HG03095 (cell line): ENCODE measurements at regions not wholly inside any gene's neighbourhood (a gene's known extent, or its start where the extent isn't known, plus 50 kb on each side); places are given as distances from the start of the nearest gene placed in this dataset.
"Not testable (repeated sequence)": the region's sequence is repeated elsewhere in the genome, so short reads cannot be mapped to it uniquely, and the experiment has no call there.

ENCODE experiments used
- ATAC-seq: cut with Tn5 transposase; IDR thresholded peaks from one replicate; pipeline ENCODE4 v1.9.1; 2021; ENCODE audit warnings: moderate library complexity; ENCODE audit not compliant: unreplicated experiment

DNA sequence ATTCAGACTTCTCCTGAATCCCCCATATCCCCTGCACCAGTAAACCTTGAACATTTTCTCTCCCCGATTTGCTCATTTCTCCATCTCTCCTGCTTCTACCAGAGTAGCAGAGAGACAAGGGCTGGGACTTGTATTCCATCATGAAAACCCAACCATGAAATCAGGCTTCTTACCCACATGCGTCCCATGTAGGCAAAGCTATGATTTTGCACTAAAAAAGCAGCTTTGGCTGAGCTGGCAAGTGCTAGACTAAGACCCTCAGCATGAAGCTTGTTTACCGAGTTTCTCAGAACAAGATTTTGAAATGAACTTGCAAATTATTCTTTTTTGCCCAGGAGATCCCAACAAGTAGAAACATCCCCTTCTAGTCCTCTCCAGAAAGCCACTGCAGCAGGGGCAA lies 80.3 kb upstream of the RFLNA start:
- no peak for ATAC-seq

DNA sequence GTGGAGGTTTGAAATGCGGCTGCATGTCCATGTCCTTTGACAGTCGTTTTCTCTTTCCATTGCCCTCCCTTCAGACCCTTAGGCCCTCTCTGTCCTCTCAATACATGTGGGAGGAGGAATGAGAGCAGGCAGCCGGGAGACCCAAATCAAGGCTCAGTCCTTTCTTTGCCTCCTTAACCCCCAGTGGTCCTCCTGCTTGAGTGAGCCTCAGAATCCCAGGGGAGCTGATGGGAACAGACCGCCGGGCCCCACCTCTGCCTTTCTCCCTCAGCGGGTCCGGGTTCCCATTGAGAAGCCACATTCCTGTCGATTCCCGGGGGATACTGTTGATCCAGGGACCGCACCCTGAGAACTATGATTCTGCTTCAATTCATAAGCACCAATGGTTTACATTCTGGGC lies 77.9 kb upstream of the RFLNA start:
- ATAC-seq = no peak

DNA sequence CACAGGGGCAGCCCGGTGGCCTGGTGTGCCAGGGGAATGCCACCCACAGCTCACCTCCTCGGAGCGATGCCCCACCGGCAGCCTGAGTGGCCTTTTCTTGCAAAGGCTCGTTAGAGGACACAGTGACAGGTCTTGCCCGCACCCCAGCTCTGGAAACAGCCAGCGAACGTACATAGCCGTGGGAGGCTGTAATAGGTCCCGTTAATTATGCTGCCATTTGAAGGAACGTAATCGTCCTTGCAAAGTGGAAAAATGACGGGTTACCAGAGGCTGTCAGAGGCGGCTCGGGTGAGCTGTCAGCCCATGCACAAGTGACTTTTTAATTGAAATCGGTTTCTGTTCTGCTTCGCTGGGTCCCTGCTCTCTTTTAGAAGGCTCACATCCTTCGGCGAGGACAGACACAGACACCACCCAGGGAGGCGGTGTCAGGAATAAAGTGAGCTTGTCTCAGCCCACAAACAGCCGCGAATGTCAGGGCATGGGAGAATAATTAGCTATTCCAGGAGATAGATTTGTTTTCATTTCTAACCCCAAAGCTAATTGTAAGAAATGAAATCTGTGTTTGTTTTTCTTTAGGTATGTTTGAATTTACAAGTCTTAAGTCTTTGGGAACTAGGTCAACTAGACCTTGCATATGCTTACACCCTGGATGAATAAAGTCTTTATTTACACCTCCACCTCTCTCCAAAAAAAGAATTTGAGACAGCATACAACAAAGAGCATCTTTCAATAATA lies 77.2 kb upstream of the RFLNA start:
- no peak for ATAC-seq

GRCh38 chr12:124218243-124218560 lies 76.7 kb upstream of the RFLNA start:
- ATAC-seq = no peak

DNA sequence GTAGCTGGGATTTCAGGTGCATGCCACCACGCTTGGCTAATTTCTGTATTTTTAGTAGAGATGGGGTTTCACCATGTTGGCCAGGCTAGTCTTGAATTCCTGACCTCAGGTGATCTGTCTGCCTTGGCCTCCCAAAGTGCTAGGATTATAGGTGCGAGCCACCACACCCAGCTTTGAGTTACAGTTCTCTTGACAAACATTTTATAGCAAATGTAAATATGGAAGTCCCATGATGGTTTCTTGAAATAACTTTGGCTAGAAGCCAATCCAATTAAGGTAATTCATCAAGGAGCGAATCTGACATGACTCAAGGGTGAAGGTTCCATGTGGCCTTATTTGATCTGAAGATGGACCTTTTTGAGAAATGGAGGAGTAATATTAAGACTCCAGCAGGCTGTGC lies 76.2 kb upstream of the RFLNA start:
- ATAC-seq = not testable (repeated sequence)

GRCh38 chr12:124222368-124223245 lies 72.3 kb upstream of the RFLNA start:
- no peak for ATAC-seq

DNA sequence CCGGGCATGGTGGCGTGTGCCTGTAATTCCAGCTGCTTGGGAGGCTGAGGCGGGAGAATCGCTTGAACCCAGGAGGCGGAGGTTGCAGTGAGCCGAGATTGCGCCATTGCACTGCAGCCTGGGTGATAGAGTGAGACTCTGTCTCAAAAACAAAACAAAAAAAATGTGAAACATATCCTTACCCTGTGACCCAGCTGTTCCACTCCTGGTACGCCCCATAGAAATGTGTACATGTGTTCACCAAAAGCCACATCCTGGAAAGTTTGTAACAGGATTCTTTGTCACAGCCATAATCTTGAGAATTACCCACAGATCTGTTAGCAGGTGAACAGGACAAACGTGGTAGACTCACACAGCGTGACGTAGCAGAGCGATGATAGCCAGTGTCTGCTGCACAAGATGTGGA lies 71.2 kb upstream of the RFLNA start:
- ATAC-seq = not testable (repeated sequence)

- ATAC-seq = no peak
Observed at GRCh38 chr12:124224535-124225110, 70.3 kb upstream of the RFLNA start.

DNA sequence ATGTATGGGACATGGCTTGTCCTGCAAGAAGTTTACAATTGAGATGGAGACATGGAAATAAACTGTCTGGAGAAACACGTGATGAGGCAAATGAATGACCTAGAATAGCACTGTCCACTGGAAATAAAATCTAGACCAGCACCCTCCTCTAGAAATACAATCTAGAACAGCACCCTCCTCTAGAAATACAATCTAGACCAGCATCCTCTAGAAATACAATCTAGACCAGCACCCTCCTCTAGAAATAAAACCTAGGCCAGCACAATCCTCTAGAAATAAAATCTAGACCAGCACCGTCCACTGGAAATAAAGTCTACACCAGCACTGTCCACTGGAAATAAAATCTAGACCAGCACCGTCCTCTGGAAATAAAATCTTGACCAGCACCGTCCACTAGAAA lies 69.2 kb upstream of the RFLNA start:
- no peak for ATAC-seq

DNA sequence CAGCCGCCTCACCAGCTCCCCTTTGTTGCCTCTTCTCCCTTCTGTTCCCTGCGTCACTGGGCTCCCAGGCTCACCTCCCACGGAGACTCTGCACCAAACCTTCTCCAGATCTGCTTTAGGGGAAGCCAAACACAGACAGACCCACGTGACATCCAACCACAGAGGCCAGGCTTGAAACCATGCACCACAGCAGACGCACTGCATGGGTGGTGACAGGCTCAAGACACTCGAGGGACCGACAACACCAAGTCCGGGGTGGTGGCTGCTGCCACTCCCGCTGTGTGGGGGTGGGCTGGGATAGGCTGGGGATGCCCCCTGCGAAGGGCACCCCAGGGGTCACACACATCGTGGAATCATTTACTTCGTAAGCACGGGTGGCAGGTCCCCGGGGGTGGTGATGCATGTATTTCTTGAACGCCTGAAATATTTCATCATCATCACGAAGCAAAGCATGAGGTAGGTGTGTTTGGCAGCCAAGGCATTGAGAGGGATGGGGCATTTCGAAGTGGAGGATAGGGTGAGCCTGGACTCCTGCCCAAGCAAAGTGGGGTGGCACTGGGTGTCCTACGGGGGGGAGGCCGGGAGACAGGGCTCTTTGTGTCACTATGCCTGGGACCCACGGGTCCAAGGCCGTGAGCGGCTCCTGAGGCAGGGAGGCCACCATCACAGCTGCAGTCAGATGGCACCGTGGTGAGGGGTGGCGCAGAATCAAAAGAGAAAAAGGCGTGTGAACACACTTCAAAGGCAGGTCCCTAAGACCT lies 66.8 kb upstream of the RFLNA start:
- ATAC-seq = no peak

DNA sequence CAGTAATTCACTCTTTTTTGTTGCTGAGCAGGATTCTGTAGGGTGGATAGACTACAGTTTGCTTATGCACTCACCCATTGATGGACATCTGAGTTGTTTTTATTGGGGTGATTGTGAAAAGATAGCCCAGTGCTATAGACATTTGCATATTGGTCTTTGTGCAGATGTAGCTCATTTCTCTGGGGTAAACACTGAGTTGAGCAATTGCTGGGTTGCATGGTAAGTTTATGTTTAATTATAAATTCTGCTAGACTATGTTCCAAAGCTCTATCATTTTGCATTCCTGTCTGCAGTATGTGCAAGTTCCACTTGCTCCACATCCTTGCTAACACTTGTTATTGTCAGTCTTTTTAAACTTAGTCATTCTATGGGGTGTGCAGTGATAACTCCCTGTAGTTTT lies 65.4 kb upstream of the RFLNA start:
- no peak for ATAC-seq

GRCh38 chr12:124230117-124230757 lies 64.7 kb upstream of the RFLNA start:
- ATAC-seq = no peak

- no peak for ATAC-seq
Observed at GRCh38 chr12:124230789-124231188, 64.1 kb upstream of the RFLNA start.

- ATAC-seq = no peak
Observed at GRCh38 chr12:124231980-124232653, 62.8 kb upstream of the RFLNA start.

DNA sequence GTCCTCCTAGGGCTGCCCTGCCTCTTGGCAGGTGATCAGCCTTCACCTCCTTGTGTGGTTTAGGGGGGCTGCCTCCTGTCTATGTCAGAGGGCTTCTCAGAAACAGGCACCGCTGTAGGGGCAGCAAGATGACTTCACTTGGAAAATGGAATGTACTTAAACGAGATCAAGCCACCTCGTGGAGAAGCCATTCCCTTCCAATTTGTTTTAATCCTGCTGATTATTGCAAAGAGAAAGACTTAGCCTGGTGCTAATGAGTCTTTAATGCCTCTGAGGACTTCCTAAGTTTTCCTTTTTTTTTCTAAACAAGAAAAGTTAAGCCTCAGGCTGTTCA lies 62.3 kb upstream of the RFLNA start:
- ATAC-seq = no peak

GRCh38 chr12:124233041-124233796 lies 61.7 kb upstream of the RFLNA start:
- no peak for ATAC-seq

DNA sequence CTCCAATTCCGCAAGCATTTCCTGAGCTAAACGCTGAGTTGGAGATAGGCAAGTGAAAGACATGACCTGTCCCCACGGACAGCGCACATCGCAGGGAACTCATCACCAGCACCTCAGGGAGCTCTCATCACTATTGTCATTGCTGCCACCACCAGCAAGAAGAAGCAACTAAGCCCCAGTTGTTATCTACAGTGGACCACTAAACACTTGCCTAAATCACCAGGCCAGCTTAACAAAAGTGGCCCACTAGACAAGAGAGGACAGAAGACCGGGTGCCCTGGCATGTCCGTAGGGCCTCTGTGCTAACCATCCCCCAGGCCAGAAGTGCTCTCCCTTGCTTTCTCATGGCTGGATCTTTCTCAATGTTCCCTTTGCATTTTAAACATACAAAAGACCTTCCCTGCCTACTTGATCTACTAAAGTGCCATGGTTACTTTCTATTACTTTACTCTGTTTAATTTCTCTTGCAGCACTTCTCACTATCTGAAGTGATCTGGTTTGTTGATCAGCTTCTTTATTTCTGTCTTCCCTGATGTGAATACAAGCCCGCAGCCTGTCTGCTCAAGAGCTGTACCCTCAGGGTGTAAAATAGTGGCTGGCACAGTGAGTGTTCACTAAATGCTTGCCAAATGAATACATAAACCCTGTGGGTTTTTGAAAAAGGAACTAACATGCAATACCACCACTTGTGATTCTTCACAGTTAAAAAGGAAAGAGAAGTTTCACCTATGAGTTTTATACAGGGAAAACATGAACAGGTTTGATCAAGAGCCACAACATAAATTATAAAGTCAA lies 60.9 kb upstream of the RFLNA start:
- ATAC-seq = no peak

GRCh38 chr12:124236625-124237031 lies 58.3 kb upstream of the RFLNA start:
- no peak for ATAC-seq

DNA sequence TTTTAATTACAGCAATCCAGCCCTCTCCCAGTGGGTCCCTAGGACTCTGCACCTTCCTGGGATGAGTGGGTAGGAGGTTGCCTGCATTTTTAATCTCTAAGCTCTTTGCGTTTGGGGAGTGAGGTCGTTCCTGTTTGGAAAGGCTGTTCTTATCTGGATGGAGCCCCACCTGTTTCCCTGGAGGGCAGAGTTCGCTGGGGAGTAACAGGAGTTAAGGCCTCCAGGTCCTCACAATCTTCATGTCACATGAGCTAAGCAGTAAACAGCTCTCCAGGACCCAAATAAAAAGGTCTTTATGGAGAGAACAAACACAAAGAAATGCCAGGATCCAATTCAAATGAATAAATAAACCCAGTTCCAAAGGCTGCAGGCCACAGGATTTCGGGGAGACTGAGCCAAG lies 56.0 kb upstream of the RFLNA start:
- ATAC-seq = no peak
